Stimulated activated memory B cell treated with anti-CD40 and anti-IgM and Interleukin-4, amounts not matched to agents 10 μg/mL and 1 μg/mL and 100 μg/mL, for 72 hours (primary cell): ENCODE measurements at regions not wholly inside any gene's neighbourhood (a gene's known extent, or its start where the extent isn't known, plus 50 kb on each side); places are given as distances from the start of the nearest gene placed in this dataset.

Source experiments
- ATAC-seq: fragments of 150-1000 bp; cut with Tn5 transposase; 2 replicates; pipeline ENCODE4 v1.10.0; 2021
- H3K27ac Mint-ChIP-seq: one replicate; pipeline ENCODE4 v1.8.0; 2022; ENCODE audit warnings: mild to moderate bottlenecking, mixed read lengths
- H3K27me3 Mint-ChIP-seq: one replicate; pipeline ENCODE4 v1.8.0; 2022; ENCODE audit warnings: mixed read lengths
- H3K36me3 Mint-ChIP-seq: one replicate; pipeline ENCODE4 v1.8.0; 2022; ENCODE audit warnings: mixed read lengths
- H3K4me1 Mint-ChIP-seq: one replicate; pipeline ENCODE4 v1.8.0; 2022; ENCODE audit warnings: mixed read lengths
- H3K4me3 Mint-ChIP-seq: one replicate; pipeline ENCODE4 v1.8.0; 2022; ENCODE audit warnings: mild to moderate bottlenecking, moderate library complexity, mixed read lengths
- H3K9me3 Mint-ChIP-seq: one replicate; pipeline ENCODE4 v1.8.0; 2022; ENCODE audit warnings: mixed read lengths

GRCh38 chr14:37924622-37925021 is 283.1 kb upstream of the SSTR1 start:
- Mint-ChIP-seq H3K4me3 (no peak overlapping the region), H3K27me3 (no peaks in the 10 kb centered on the region), H3K4me1 (no peaks in the 10 kb centered on the region), H3K9me3 (peaks cover 3% of the 10 kb centered on the region), H3K27ac (no peak overlapping the region), H3K36me3 (no peaks in the 10 kb centered on the region)
- no peak for ATAC-seq

- H3K4me3 Mint-ChIP-seq, result no peak overlapping the region
- H3K4me1 Mint-ChIP-seq, result no peaks in the 10 kb centered on the region
- ATAC-seq, result no peak
- no peak overlapping the region for H3K27ac Mint-ChIP-seq
- H3K9me3 Mint-ChIP-seq, result peaks cover 2% of the 10 kb centered on the region
- no peaks in the 10 kb centered on the region for H3K27me3 Mint-ChIP-seq
- no peaks in the 10 kb centered on the region for H3K36me3 Mint-ChIP-seq
Observed at GRCh38 chr14:37932008-37932407, 275.7 kb upstream of the SSTR1 start.

GRCh38 chr14:37932481-37932880 is 275.2 kb upstream of the SSTR1 start:
- Mint-ChIP-seq H3K4me3 (no peak overlapping the region), H3K27ac (no peak overlapping the region), H3K27me3 (no peaks in the 10 kb centered on the region), H3K4me1 (no peaks in the 10 kb centered on the region), H3K9me3 (peaks cover 2% of the 10 kb centered on the region), H3K36me3 (no peaks in the 10 kb centered on the region)
- ATAC-seq, result no peak

GRCh38 chr14:37936971-37937370 is 270.7 kb upstream of the SSTR1 start:
- no peaks in the 10 kb centered on the region for H3K36me3 Mint-ChIP-seq
- no peak overlapping the region for H3K27ac Mint-ChIP-seq
- H3K9me3 Mint-ChIP-seq, result peaks cover 2% of the 10 kb centered on the region
- H3K4me1 Mint-ChIP-seq, result no peaks in the 10 kb centered on the region
- no peaks in the 10 kb centered on the region for H3K27me3 Mint-ChIP-seq
- no peak for ATAC-seq
- no peak overlapping the region for H3K4me3 Mint-ChIP-seq

GRCh38 chr14:37939442-37940028 is 268.2 kb upstream of the SSTR1 start:
- Mint-ChIP-seq H3K4me1 (no peaks in the 10 kb centered on the region), H3K27ac (no peak overlapping the region), H3K9me3 (peaks cover 2% of the 10 kb centered on the region), H3K27me3 (no peaks in the 10 kb centered on the region), H3K4me3 (no peak overlapping the region), H3K36me3 (no peaks in the 10 kb centered on the region)
- no peak for ATAC-seq

GRCh38 chr14:37945959-37946358 is 261.7 kb upstream of the SSTR1 start:
- H3K27ac Mint-ChIP-seq, result no peak overlapping the region
- H3K27me3 Mint-ChIP-seq, result no peaks in the 10 kb centered on the region
- H3K36me3 Mint-ChIP-seq, result no peaks in the 10 kb centered on the region
- H3K4me1 Mint-ChIP-seq, result no peaks in the 10 kb centered on the region
- no peak for ATAC-seq
- peaks cover 20% of the 10 kb centered on the region for H3K9me3 Mint-ChIP-seq
- H3K4me3 Mint-ChIP-seq, result no peak overlapping the region

GRCh38 chr14:37946819-37947218 is 260.9 kb upstream of the SSTR1 start:
- H3K9me3 Mint-ChIP-seq, result peaks cover 20% of the 10 kb centered on the region
- H3K4me3 Mint-ChIP-seq, result no peak overlapping the region
- H3K27me3 Mint-ChIP-seq, result no peaks in the 10 kb centered on the region
- H3K27ac Mint-ChIP-seq, result no peak overlapping the region
- H3K36me3 Mint-ChIP-seq, result no peaks in the 10 kb centered on the region
- no peaks in the 10 kb centered on the region for H3K4me1 Mint-ChIP-seq
- no peak for ATAC-seq

GRCh38 chr14:37948266-37948665 is 259.4 kb upstream of the SSTR1 start:
- Mint-ChIP-seq H3K36me3 (no peaks in the 10 kb centered on the region), H3K27me3 (no peaks in the 10 kb centered on the region)

GRCh38 chr14:37968664-37969240 is 239.0 kb upstream of the SSTR1 start:
- no peak overlapping the region for H3K4me3 Mint-ChIP-seq
- H3K9me3 Mint-ChIP-seq, result peaks cover 9% of the 10 kb centered on the region
- H3K4me1 Mint-ChIP-seq, result no peaks in the 10 kb centered on the region
- H3K36me3 Mint-ChIP-seq, result no peaks in the 10 kb centered on the region
- H3K27me3 Mint-ChIP-seq, result no peaks in the 10 kb centered on the region
- no peak for ATAC-seq
- H3K27ac Mint-ChIP-seq, result no peak overlapping the region

More at GRCh38 chr14:37948266-37948665, 259.4 kb upstream of the SSTR1 start:
- no peak overlapping the region for H3K4me3 Mint-ChIP-seq
- ATAC-seq, result no peak
- H3K27ac Mint-ChIP-seq, result no peak overlapping the region
- peaks cover 21% of the 10 kb centered on the region for H3K9me3 Mint-ChIP-seq
- H3K4me1 Mint-ChIP-seq, result no peaks in the 10 kb centered on the region

- H3K27me3 Mint-ChIP-seq, result no peaks in the 10 kb centered on the region
- H3K4me3 Mint-ChIP-seq, result no peak overlapping the region
- ATAC-seq, result no peak
- no peaks in the 10 kb centered on the region for H3K36me3 Mint-ChIP-seq
- H3K9me3 Mint-ChIP-seq, result peaks cover 5% of the 10 kb centered on the region
- no peak overlapping the region for H3K27ac Mint-ChIP-seq
- H3K4me1 Mint-ChIP-seq, result no peaks in the 10 kb centered on the region
Observed at GRCh38 chr14:37969511-37969979, 238.2 kb upstream of the SSTR1 start.

GRCh38 chr14:37970696-37971095 is 237.0 kb upstream of the SSTR1 start:
- H3K27me3 Mint-ChIP-seq, result no peaks in the 10 kb centered on the region
- peaks cover 6% of the 10 kb centered on the region for H3K9me3 Mint-ChIP-seq
- H3K4me1 Mint-ChIP-seq, result no peaks in the 10 kb centered on the region
- no peak overlapping the region for H3K4me3 Mint-ChIP-seq
- no peak for ATAC-seq
- H3K36me3 Mint-ChIP-seq, result no peaks in the 10 kb centered on the region
- no peak overlapping the region for H3K27ac Mint-ChIP-seq

- ATAC-seq, result no peak
- Mint-ChIP-seq H3K9me3 (peaks cover 6% of the 10 kb centered on the region), H3K27ac (no peak overlapping the region), H3K36me3 (no peaks in the 10 kb centered on the region), H3K4me1 (no peaks in the 10 kb centered on the region), H3K27me3 (no peaks in the 10 kb centered on the region), H3K4me3 (no peak overlapping the region)
Observed at GRCh38 chr14:37972941-37973887, 234.5 kb upstream of the SSTR1 start.

- H3K27ac Mint-ChIP-seq, result no peak overlapping the region
- no peak for ATAC-seq
- no peaks in the 10 kb centered on the region for H3K4me1 Mint-ChIP-seq
- no peaks in the 10 kb centered on the region for H3K36me3 Mint-ChIP-seq
- H3K9me3 Mint-ChIP-seq, result peaks cover 6% of the 10 kb centered on the region
- no peaks in the 10 kb centered on the region for H3K27me3 Mint-ChIP-seq
- no peak overlapping the region for H3K4me3 Mint-ChIP-seq
Observed at GRCh38 chr14:37974421-37974820, 233.3 kb upstream of the SSTR1 start.

GRCh38 chr14:37977481-37977880 is 230.2 kb upstream of the SSTR1 start:
- Mint-ChIP-seq H3K4me1 (no peaks in the 10 kb centered on the region), H3K27me3 (no peaks in the 10 kb centered on the region), H3K36me3 (no peaks in the 10 kb centered on the region), H3K27ac (no peak overlapping the region), H3K9me3 (peaks cover 19% of the 10 kb centered on the region), H3K4me3 (no peak overlapping the region)
- no peak for ATAC-seq

GRCh38 chr14:37985826-37986470 is 221.8 kb upstream of the SSTR1 start:
- Mint-ChIP-seq H3K27me3 (no peaks in the 10 kb centered on the region), H3K4me3 (no peak overlapping the region), H3K4me1 (no peaks in the 10 kb centered on the region), H3K9me3 (peaks cover 10% of the 10 kb centered on the region), H3K27ac (no peak overlapping the region), H3K36me3 (no peaks in the 10 kb centered on the region)
- no peak for ATAC-seq
